IPS-NIHi7 (cell line): ENCODE measurements at regions not wholly inside any gene's neighbourhood (a gene's known extent, or its start where the extent isn't known, plus 50 kb on each side); places are given as distances from the start of the nearest gene placed in this dataset.
"Not testable (repeated sequence)": the region's sequence is repeated elsewhere in the genome, so short reads cannot be mapped to it uniquely, and the experiment has no call there.

Source experiments
- DNase-seq: peaks from one replicate; pipeline ENCODE4 v3.0.0; 2012; ENCODE audit warnings: mixed read lengths; ENCODE audit errors: extremely low spot score

- no peak for DNase-seq
Measured at GRCh38 chr1:43108080-43108479, 64.0 kb downstream of the EBNA1BP2 start.

- DNase-seq: no peak
Measured at GRCh38 chr1:43107664-43108063, 64.4 kb downstream of the EBNA1BP2 start.

GRCh38 chr1:43104027-43104763 lies 67.9 kb downstream of the EBNA1BP2 start:
- DNase-seq: no peak

- DNase-seq: no peak
Measured at GRCh38 chr1:43101061-43101460, 71.0 kb downstream of the EBNA1BP2 start.

GRCh38 chr1:43098200-43098599 lies 73.9 kb downstream of the EBNA1BP2 start:
- DNase-seq: no peak

GRCh38 chr1:43096528-43096927 lies 75.6 kb downstream of the EBNA1BP2 start:
- not testable (repeated sequence) for DNase-seq

- not testable (repeated sequence) for DNase-seq
Measured at GRCh38 chr1:43090812-43091211, 81.3 kb downstream of the EBNA1BP2 start.

GRCh38 chr1:43090157-43090556 lies 81.9 kb downstream of the EBNA1BP2 start:
- not testable (repeated sequence) for DNase-seq

- no peak for DNase-seq
Measured at GRCh38 chr1:43083375-43083891, 88.7 kb downstream of the EBNA1BP2 start.

GRCh38 chr1:43082740-43083139 lies 89.3 kb downstream of the EBNA1BP2 start:
- no peak for DNase-seq

- DNase-seq: no peak
Measured at GRCh38 chr1:43077273-43077672, 94.8 kb downstream of the EBNA1BP2 start.

GRCh38 chr1:43074709-43075108 lies 97.4 kb downstream of the EBNA1BP2 start:
- DNase-seq: no peak

GRCh38 chr1:43074244-43074643 lies 97.8 kb downstream of the EBNA1BP2 start:
- no peak for DNase-seq

- peak; percentile 88 for DNase-seq
Measured at GRCh38 chr1:43073490-43074230, 98.4 kb downstream of the EBNA1BP2 start.

- no peak for DNase-seq
Measured at GRCh38 chr1:43072314-43072713, 99.8 kb downstream of the EBNA1BP2 start.

- no peak for DNase-seq
Measured at GRCh38 chr1:43071241-43071640, 100.8 kb downstream of the EBNA1BP2 start.

- peak; percentile 62 for DNase-seq
Measured at GRCh38 chr1:43069461-43070050, 102.5 kb downstream of the EBNA1BP2 start.

GRCh38 chr1:43068911-43069310 lies 103.2 kb downstream of the EBNA1BP2 start:
- no peak for DNase-seq

- DNase-seq: peak; percentile 52
Measured at GRCh38 chr1:43067977-43068751, 103.9 kb downstream of the EBNA1BP2 start.

- no peak for DNase-seq
Measured at GRCh38 chr1:43067233-43067745, 104.8 kb downstream of the EBNA1BP2 start.

- DNase-seq: no peak
Measured at GRCh38 chr1:43066578-43066977, 105.5 kb downstream of the EBNA1BP2 start.
